ENCODE measurements at regions not wholly inside any gene's neighbourhood (a gene's known extent, or its start where the extent isn't known, plus 50 kb on each side); places are given as distances from the start of the nearest gene placed in this dataset.
A peak's percentile ranks its signal among the peaks of the same experiment; 100 is the strongest.

GRCh38 chr21:39105836-39106235 lies 77.4 kb downstream of the PSMG1 start:
- no peak for TF ChIP-seq CTCF (IDR thresholded peaks at IDR 0.05; ENCODE audit: insufficient read depth, low read length)
- TF ChIP-seq POLR2AphosphoS5 (IDR thresholded peaks at IDR 0.05; ENCODE audit: low read depth): no peak
- TF ChIP-seq GABPA (IDR thresholded peaks at IDR 0.05; ENCODE audit: low read depth): no peak
- TF ChIP-seq SPI1 (IDR thresholded peaks at IDR 0.05; ENCODE audit: borderline replicate concordance, low read depth): no peak
- TF ChIP-seq REST (IDR thresholded peaks at IDR 0.05; ENCODE audit: insufficient replicate concordance, low read depth): no peak
- no peak for DNase-seq (ENCODE audit: low read depth in 1 of 2, low spot score in 1 of 2)
- H3K4me3 ChIP-seq (replicated peaks; ENCODE audit: insufficient read depth, low read length): no peak overlapping the region
- H3K27me3 ChIP-seq (ENCODE audit: insufficient read depth, poor library complexity, severe bottlenecking): no peaks in the 10 kb centered on the region
- H3K27ac ChIP-seq (replicated peaks): peak overlapping the region; percentile 81

GRCh38 chr21:39105341-39105765 lies 77.9 kb downstream of the PSMG1 start:
- H3K4me3 ChIP-seq (replicated peaks; ENCODE audit: insufficient read depth, low read length): no peak overlapping the region
- H3K27ac ChIP-seq (replicated peaks): peak overlapping the region; percentile 81
- TF ChIP-seq GABPA (IDR thresholded peaks at IDR 0.05; ENCODE audit: low read depth) (no peak), CTCF (IDR thresholded peaks at IDR 0.05; ENCODE audit: insufficient read depth, low read length) (no peak), POLR2AphosphoS5 (IDR thresholded peaks at IDR 0.05; ENCODE audit: low read depth) (no peak), REST (IDR thresholded peaks at IDR 0.05; ENCODE audit: insufficient replicate concordance, low read depth) (no peak), SPI1 (IDR thresholded peaks at IDR 0.05; ENCODE audit: borderline replicate concordance, low read depth) (no peak)
- no peaks in the 10 kb centered on the region for H3K27me3 ChIP-seq (ENCODE audit: insufficient read depth, poor library complexity, severe bottlenecking)
- DNase-seq (ENCODE audit: low read depth in 1 of 2, low spot score in 1 of 2): peak in 1 of 2 experiments; percentile 55

GRCh38 chr21:39104911-39105310 lies 78.3 kb downstream of the PSMG1 start:
- H3K27me3 ChIP-seq (ENCODE audit: insufficient read depth, poor library complexity, severe bottlenecking): no peaks in the 10 kb centered on the region

More at GRCh38 chr21:39104911-39105310, 78.3 kb downstream of the PSMG1 start:
- Histone ChIP-seq H3K4me3 (replicated peaks; ENCODE audit: insufficient read depth, low read length) (no peak overlapping the region), H3K27ac (replicated peaks) (peak overlapping the region; percentile 81)
- TF ChIP-seq CTCF (IDR thresholded peaks at IDR 0.05; ENCODE audit: insufficient read depth, low read length): no peak
- no peak for TF ChIP-seq REST (IDR thresholded peaks at IDR 0.05; ENCODE audit: insufficient replicate concordance, low read depth)
- DNase-seq (ENCODE audit: low read depth in 1 of 2, low spot score in 1 of 2): peak in 1 of 2 experiments; percentile 45

Measured in HL-60 (cell line).